K562 (cell line): ENCODE measurements at regions not wholly inside any gene's neighbourhood (a gene's known extent, or its start where the extent isn't known, plus 50 kb on each side); places are given as distances from the start of the nearest gene placed in this dataset.

Experiments
- ATAC-seq: fragments of 200-7000 bp; cut with Tn5 transposase; 3 replicates; pipeline ENCODE4 v1.9.1; 2020; ENCODE audit warnings: moderate library complexity
- BruUV-seq: library from RNA; stranded (reverse); fragments of 400-500 nt; replicated peaks from 2 replicates; lab custom pipeline; 2021; lab: Mats Ljungman, UMichigan
- CTCF ChIA-PET: fragments of 300-600 bp; formaldehyde crosslinking; extraction: SDS; loops from one replicate; lab custom pipeline; 2021; ENCODE audit warnings: low intra/inter-chr PET ratio; lab: Yijun Ruan, JAX
- POLR2A ChIA-PET: fragments of 300-600, 350-650 bp; sonication (Branson Sonifier 250); formaldehyde crosslinking; extraction: SDS; loops from one replicate; lab custom pipeline; 2021; ENCODE audit warnings: antibody characterized with exemption, inconsistent platforms; lab: Yijun Ruan, JAX
- DNase-seq, 4 experiments: peaks; one replicate each; pipeline versions ENCODE4 v3.0.0 to v3.0.0-alpha.2; 2011 to 2018; ENCODE audit warnings: low spot score in 3 of 4, mixed read lengths in 3 of 4; ENCODE audit errors: extremely low read depth in 1 of 4
- FAIRE-seq: peaks from 2 replicates; lab custom pipeline; 2011; peaks lifted over from hg19 to GRCh38; lab: Jason Lieb, UNC
- H2AFZ ChIP-seq: 2 replicates; pipeline ENCODE4 v1.6.0; 2011; ENCODE audit warnings: low read depth, low read length, control low read depth, inconsistent platforms
- H3K27ac ChIP-seq: fragments of 200-600 bp; 3 replicates; pipeline ENCODE4 v1.8.0; 2011; ENCODE audit warnings: low read depth, mild to moderate bottlenecking, control low read depth, inconsistent platforms, low read length, moderate library complexity, mixed read lengths; ENCODE audit errors: extremely low read depth
- H3K27me3 ChIP-seq, 2 experiments: fragments of 300-600 bp in 1 of 2; 2 replicates in 1 of 2; 3 replicates in 1 of 2; pipeline versions ENCODE4 v1.6.0 to v1.8.0; 2011; ENCODE audit warnings: inconsistent platforms in 2 of 2, low read length in 2 of 2, mild to moderate bottlenecking in 1 of 2, mixed read lengths in 1 of 2, moderate library complexity in 1 of 2; ENCODE audit not compliant: control insufficient read depth in 2 of 2, insufficient read depth in 2 of 2
- H3K36me3 ChIP-seq: fragments of 300-600 bp; 3 replicates; pipeline ENCODE4 v1.8.0; 2011; ENCODE audit warnings: mild to moderate bottlenecking, low read length, inconsistent platforms; ENCODE audit not compliant: control insufficient read depth, insufficient read depth
- H3K4me1 ChIP-seq, 2 experiments: fragments of 200-600 bp in 1 of 2; replicated peaks in 1 of 2; 2 replicates in 1 of 2; 3 replicates in 1 of 2; pipeline versions ENCODE4 v1.5.1 to v1.8.0; 2011; ENCODE audit warnings: inconsistent platforms in 2 of 2, low read length in 2 of 2, mild to moderate bottlenecking in 1 of 2, mixed read lengths in 1 of 2, moderate library complexity in 1 of 2; ENCODE audit not compliant: control insufficient read depth in 2 of 2, insufficient read depth in 2 of 2
- H3K4me2 ChIP-seq: 2 replicates; pipeline ENCODE4 v1.6.1; 2011; ENCODE audit warnings: low read length, control low read depth, inconsistent platforms, mixed read lengths; ENCODE audit not compliant: insufficient read depth
- H3K4me3 ChIP-seq: fragments of 200-600 bp; sonication (generic), shearing (Covaris generic); 2 replicates; pipeline ENCODE4 v1.5.1; 2016; ENCODE audit warnings: control low read depth, inconsistent platforms
- H3K79me2 ChIP-seq: fragments of 200-600 bp; 3 replicates; pipeline ENCODE4 v1.8.0; 2011; ENCODE audit warnings: low read length, inconsistent platforms; ENCODE audit not compliant: control insufficient read depth, insufficient read depth
- H3K9ac ChIP-seq, 2 experiments: 2 replicates each; pipeline versions ENCODE4 v1.6.0 to v1.6.1; 2011; ENCODE audit warnings: low read depth in 2 of 2, low read length in 2 of 2, control low read depth in 1 of 2, inconsistent platforms in 1 of 2, mild to moderate bottlenecking in 1 of 2, mixed read lengths in 1 of 2; ENCODE audit not compliant: insufficient read depth in 1 of 2
- H3K9me1 ChIP-seq: one replicate; pipeline ENCODE4 v1.6.0; 2011; ENCODE audit warnings: inconsistent platforms, mild to moderate bottlenecking, low read length, moderate library complexity; ENCODE audit not compliant: control insufficient read depth, insufficient read depth
- H3K9me3 ChIP-seq: replicated peaks from 2 replicates; pipeline ENCODE4 v1.5.1; 2011; ENCODE audit warnings: low read depth, low read length, inconsistent platforms; ENCODE audit not compliant: control insufficient read depth, insufficient read depth
- H4K20me1 ChIP-seq: replicated peaks from 2 replicates; pipeline ENCODE4 v1.6.1; 2011; ENCODE audit warnings: low read length, inconsistent platforms, mixed read lengths; ENCODE audit not compliant: control insufficient read depth, insufficient read depth
- GMEB1 ChIP-seq: fragments of 250-450 bp; sonication (Bioruptor Pico); IDR thresholded peaks from 2 replicates; pipeline ENCODE4 v1.4.0; 2020; ENCODE audit warnings: mild to moderate bottlenecking
- MBD2 ChIP-seq: sonication (generic); IDR thresholded peaks from 2 replicates; pipeline ENCODE4 v1.6.1; 2016; ENCODE audit warnings: low read depth, borderline replicate concordance
- MTF1 ChIP-seq: fragments of 250-450 bp; sonication (Bioruptor Pico); IDR thresholded peaks from 2 replicates; pipeline ENCODE4 v1.9.0; 2021; ENCODE audit warnings: moderate library complexity, mild to moderate bottlenecking, inconsistent platforms, borderline replicate concordance
- SIN3A ChIP-seq, 2 experiments: fragments of 150-350 bp in 1 of 2; IDR thresholded peaks; 2 replicates each; pipeline ENCODE4 v1.6.1; 2011 to 2016; ENCODE audit warnings: borderline replicate concordance in 2 of 2, low read depth in 2 of 2, low read length in 2 of 2, mild to moderate bottlenecking in 2 of 2, moderate library complexity in 2 of 2; ENCODE audit not compliant: control insufficient read depth in 1 of 2
- SMARCE1 ChIP-seq: fragments of 450-650 bp; IDR thresholded peaks from 2 replicates; pipeline ENCODE4 v1.7.1; 2016; ENCODE audit warnings: mild to moderate bottlenecking
- ZNF143 ChIP-seq: sonication (generic); formaldehyde crosslinking; IDR thresholded peaks from 2 replicates; pipeline ENCODE4 v1.9.0; 2022; ENCODE audit warnings: mild to moderate bottlenecking, missing genetic modification reagents
- ZNF224 ChIP-seq: sonication (generic); formaldehyde crosslinking; IDR thresholded peaks from 2 replicates; pipeline ENCODE4 v1.8.0; 2022; ENCODE audit warnings: mild to moderate bottlenecking, missing genetic modification reagents
- ZNF280B ChIP-seq: fragments of 250-450 bp; sonication (Bioruptor Pico); IDR thresholded peaks from 2 replicates; pipeline ENCODE4 v1.5.1; 2021; ENCODE audit warnings: mild to moderate bottlenecking
- WGBS: fragments of 100-300 bp; shearing (Covaris generic); methylation state at CpG from one replicate; pipeline ENCODE4 v1.1.6; 2016; ENCODE audit warnings: low coverage, mixed read lengths; ENCODE audit not compliant: insufficient coverage; ENCODE audit errors: missing lambda C conversion rate; 5-methylcytosine and 5-hydroxymethylcytosine counted together
- in situ Hi-C: fragments of 300-500 bp; cut with MboI; formaldehyde crosslinking; loops from 4 replicates; pipeline ENCODE4 v1.15.0; 2018; ENCODE audit warnings: inconsistent platforms, mixed read lengths
- intact Hi-C: fragments of 100-400 bp; cut with micrococcal nuclease; formaldehyde crosslinking; loops from 2 replicates; pipeline ENCODE4 v1.14.2; 2022
- TF ChIP-seq, protein P1 (sequence below): fragments of 150-350 bp; IDR thresholded peaks from 2 replicates; pipeline ENCODE4 v1.6.1; 2014; ENCODE audit warnings: low read depth, mild to moderate bottlenecking, low read length, borderline replicate concordance
- TF ChIP-seq, protein P2 (sequence below): IDR thresholded peaks from 2 replicates; pipeline ENCODE4 v1.6.1; 2014; ENCODE audit warnings: antibody characterized with exemption
- TF ChIP-seq, protein P3 (sequence below): fragments of 250-450 bp; sonication (Bioruptor Pico); IDR thresholded peaks from 2 replicates; pipeline ENCODE4 v1.8.0; 2022; ENCODE audit warnings: moderate library complexity, mild to moderate bottlenecking, inconsistent platforms

DNA sequence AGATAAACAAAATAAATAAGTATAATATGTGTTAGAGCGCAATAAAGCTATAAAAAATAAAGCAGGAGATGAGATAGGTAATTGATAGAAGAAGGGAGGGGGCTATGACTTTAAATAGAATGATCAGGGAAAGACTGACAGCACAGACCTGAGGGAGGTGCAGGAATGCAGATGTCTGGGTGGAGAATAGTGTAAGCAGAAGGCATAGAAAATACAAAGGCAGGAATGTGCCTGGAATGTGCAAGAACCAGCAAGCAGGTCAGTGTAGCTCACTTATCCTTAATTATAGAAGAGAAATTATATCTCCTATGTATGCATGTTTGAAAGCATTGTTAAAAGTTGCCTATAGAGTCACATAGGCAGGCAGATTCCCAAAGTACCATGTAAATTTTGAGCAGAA is 239.4 kb upstream of the SOX14 start:
- no peaks in the 10 kb centered on the region for H3K9me3 ChIP-seq
- no peak overlapping the region for H3K9ac ChIP-seq
- H3K27ac ChIP-seq, result no peak overlapping the region
- DNase-seq, result no peak
- no peaks in the 10 kb centered on the region for H3K79me2 ChIP-seq
- CTCF ChIA-PET, result no interaction called here
- BruUV-seq, result no TSS peak
- FAIRE-seq, result no peak
- in situ Hi-C loops (no loop called here), intact Hi-C loops (no loop called here)
- no peaks in the 10 kb centered on the region for H3K9me1 ChIP-seq
- no peak overlapping the region for H2AFZ ChIP-seq
- H3K4me1 ChIP-seq, result no peaks in the 10 kb centered on the region
- POLR2A ChIA-PET, result no interaction called here
- WGBS, result 0% methylated on average over 1 of the region's 1 CpG
- no peaks in the 10 kb centered on the region for H3K27me3 ChIP-seq
- H3K4me2 ChIP-seq, result no peak overlapping the region
- H3K36me3 ChIP-seq, result no peaks in the 10 kb centered on the region
- no peak overlapping the region for H3K4me3 ChIP-seq
- no peaks in the 10 kb centered on the region for H4K20me1 ChIP-seq
- ATAC-seq, result no peak
- TF ChIP-seq MBD2, result no peak
- TF ChIP-seq, protein P1, sequence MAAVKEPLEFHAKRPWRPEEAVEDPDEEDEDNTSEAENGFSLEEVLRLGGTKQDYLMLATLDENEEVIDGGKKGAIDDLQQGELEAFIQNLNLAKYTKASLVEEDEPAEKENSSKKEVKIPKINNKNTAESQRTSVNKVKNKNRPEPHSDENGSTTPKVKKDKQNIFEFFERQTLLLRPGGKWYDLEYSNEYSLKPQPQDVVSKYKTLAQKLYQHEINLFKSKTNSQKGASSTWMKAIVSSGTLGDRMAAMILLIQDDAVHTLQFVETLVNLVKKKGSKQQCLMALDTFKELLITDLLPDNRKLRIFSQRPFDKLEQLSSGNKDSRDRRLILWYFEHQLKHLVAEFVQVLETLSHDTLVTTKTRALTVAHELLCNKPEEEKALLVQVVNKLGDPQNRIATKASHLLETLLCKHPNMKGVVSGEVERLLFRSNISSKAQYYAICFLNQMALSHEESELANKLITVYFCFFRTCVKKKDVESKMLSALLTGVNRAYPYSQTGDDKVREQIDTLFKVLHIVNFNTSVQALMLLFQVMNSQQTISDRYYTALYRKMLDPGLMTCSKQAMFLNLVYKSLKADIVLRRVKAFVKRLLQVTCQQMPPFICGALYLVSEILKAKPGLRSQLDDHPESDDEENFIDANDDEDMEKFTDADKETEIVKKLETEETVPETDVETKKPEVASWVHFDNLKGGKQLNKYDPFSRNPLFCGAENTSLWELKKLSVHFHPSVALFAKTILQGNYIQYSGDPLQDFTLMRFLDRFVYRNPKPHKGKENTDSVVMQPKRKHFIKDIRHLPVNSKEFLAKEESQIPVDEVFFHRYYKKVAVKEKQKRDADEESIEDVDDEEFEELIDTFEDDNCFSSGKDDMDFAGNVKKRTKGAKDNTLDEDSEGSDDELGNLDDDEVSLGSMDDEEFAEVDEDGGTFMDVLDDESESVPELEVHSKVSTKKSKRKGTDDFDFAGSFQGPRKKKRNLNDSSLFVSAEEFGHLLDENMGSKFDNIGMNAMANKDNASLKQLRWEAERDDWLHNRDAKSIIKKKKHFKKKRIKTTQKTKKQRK, result no peak
- TF ChIP-seq ZNF224 (CRISPR knock-in tag), result no peak
- TF ChIP-seq SIN3A (IDR thresholded peaks at IDR 0.05; ENCODE audit: borderline replicate concordance in 2 of 2, control insufficient read depth in 1 of 2, low read depth in 2 of 2, low read length in 2 of 2), result no peak
- TF ChIP-seq, protein P2, sequence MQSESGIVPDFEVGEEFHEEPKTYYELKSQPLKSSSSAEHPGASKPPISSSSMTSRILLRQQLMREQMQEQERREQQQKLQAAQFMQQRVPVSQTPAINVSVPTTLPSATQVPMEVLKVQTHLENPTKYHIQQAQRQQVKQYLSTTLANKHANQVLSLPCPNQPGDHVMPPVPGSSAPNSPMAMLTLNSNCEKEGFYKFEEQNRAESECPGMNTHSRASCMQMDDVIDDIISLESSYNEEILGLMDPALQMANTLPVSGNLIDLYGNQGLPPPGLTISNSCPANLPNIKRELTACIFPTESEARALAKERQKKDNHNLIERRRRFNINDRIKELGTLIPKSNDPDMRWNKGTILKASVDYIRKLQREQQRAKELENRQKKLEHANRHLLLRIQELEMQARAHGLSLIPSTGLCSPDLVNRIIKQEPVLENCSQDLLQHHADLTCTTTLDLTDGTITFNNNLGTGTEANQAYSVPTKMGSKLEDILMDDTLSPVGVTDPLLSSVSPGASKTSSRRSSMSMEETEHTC, result no peak
- no peak for TF ChIP-seq SMARCE1
- no peak for TF ChIP-seq GMEB1 (CRISPR knock-in tag)
- TF ChIP-seq ZNF280B, result no peak
- TF ChIP-seq, protein P3, sequence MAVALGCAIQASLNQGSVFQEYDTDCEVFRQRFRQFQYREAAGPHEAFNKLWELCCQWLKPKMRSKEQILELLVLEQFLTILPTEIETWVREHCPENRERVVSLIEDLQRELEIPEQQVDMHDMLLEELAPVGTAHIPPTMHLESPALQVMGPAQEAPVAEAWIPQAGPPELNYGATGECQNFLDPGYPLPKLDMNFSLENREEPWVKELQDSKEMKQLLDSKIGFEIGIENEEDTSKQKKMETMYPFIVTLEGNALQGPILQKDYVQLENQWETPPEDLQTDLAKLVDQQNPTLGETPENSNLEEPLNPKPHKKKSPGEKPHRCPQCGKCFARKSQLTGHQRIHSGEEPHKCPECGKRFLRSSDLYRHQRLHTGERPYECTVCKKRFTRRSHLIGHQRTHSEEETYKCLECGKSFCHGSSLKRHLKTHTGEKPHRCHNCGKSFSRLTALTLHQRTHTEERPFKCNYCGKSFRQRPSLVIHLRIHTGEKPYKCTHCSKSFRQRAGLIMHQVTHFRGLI (CRISPR knock-in tag), result no peak
- no peak for TF ChIP-seq MTF1 (CRISPR knock-in tag)
- TF ChIP-seq ZNF143 (CRISPR knock-in tag), result no peak
